NCI-H774 (cell line): ENCODE measurements at regions not wholly inside any gene's neighbourhood (a gene's known extent, or its start where the extent isn't known, plus 50 kb on each side); places are given as distances from the start of the nearest gene placed in this dataset.
"Not testable (repeated sequence)": the region's sequence is repeated elsewhere in the genome, so short reads cannot be mapped to it uniquely, and the experiment has no call there.

Experiments
- DNase-seq: peaks from one replicate; lab custom pipeline; 2025; lab: John Stamatoyannopoulos, UW

GRCh38 chr13:65302691-65303090 lies 1927.4 kb downstream of the PCDH9 start:
- no peak for DNase-seq

GRCh38 chr13:65301506-65301905 lies 1928.6 kb downstream of the PCDH9 start:
- DNase-seq = no peak

GRCh38 chr13:65300220-65300619 lies 1929.9 kb downstream of the PCDH9 start:
- DNase-seq = no peak

GRCh38 chr13:65293530-65294198 lies 1936.5 kb downstream of the PCDH9 start:
- no peak for DNase-seq

GRCh38 chr13:65292488-65292901 lies 1937.6 kb downstream of the PCDH9 start:
- DNase-seq = no peak

GRCh38 chr13:65287405-65287804 lies 1942.7 kb downstream of the PCDH9 start:
- DNase-seq = no peak

- no peak for DNase-seq
Observed at GRCh38 chr13:65275838-65276630, 1954.1 kb downstream of the PCDH9 start.

- DNase-seq = no peak
Observed at GRCh38 chr13:65275108-65275507, 1955.0 kb downstream of the PCDH9 start.

GRCh38 chr13:65273811-65274420 lies 1956.2 kb downstream of the PCDH9 start:
- not testable (repeated sequence) for DNase-seq

GRCh38 chr13:65268009-65268408 lies 1962.1 kb downstream of the PCDH9 start:
- DNase-seq = no peak

- DNase-seq = no peak
Observed at GRCh38 chr13:65265988-65266387, 1964.1 kb downstream of the PCDH9 start.

GRCh38 chr13:65264066-65264465 lies 1966.1 kb downstream of the PCDH9 start:
- no peak for DNase-seq

- no peak for DNase-seq
Observed at GRCh38 chr13:65260946-65261891, 1968.9 kb downstream of the PCDH9 start.

GRCh38 chr13:65240773-65241172 lies 1989.4 kb downstream of the PCDH9 start:
- DNase-seq = no peak

GRCh38 chr13:65236841-65237418 lies 1993.2 kb downstream of the PCDH9 start:
- DNase-seq = no peak

- DNase-seq = no peak
Observed at GRCh38 chr13:65217471-65217995, 2012.6 kb downstream of the PCDH9 start.

- DNase-seq = not testable (repeated sequence)
Observed at GRCh38 chr13:65202845-65203244, 2027.3 kb downstream of the PCDH9 start.

- DNase-seq = no peak
Observed at GRCh38 chr13:65188721-65189120, 2041.4 kb downstream of the PCDH9 start.

GRCh38 chr13:65168026-65168425 lies 2062.1 kb downstream of the PCDH9 start:
- DNase-seq = no peak

GRCh38 chr13:65166675-65167074 lies 2063.5 kb downstream of the PCDH9 start:
- no peak for DNase-seq

- no peak for DNase-seq
Observed at GRCh38 chr13:65159803-65160202, 2070.3 kb downstream of the PCDH9 start.
